Loucy (cell line): ENCODE measurements at regions not wholly inside any gene's neighbourhood (a gene's known extent, or its start where the extent isn't known, plus 50 kb on each side); places are given as distances from the start of the nearest gene placed in this dataset.

Experiments
- CTCF ChIP-seq: fragments of 200-600 bp; sonication (generic); conservative IDR thresholded peaks from 2 replicates; pipeline ENCODE4 v1.5.1; 2014; ENCODE audit warnings: mild to moderate bottlenecking, antibody characterized with exemption, low read length
- EZH2phosphoT487 ChIP-seq: fragments of 200-600 bp; IDR thresholded peaks from 2 replicates; pipeline ENCODE4 v1.6.1; 2018; ENCODE audit warnings: antibody characterized with exemption, mild to moderate bottlenecking, moderate library complexity, borderline replicate concordance

- TF ChIP-seq CTCF (no peak), EZH2phosphoT487 (no peak)
These were observed 90.6 kb upstream of the MAP3K7 start for GRCh38 chr6:90677440-90677839.
